ENCODE measurements at regions not wholly inside any gene's neighbourhood (a gene's known extent, or its start where the extent isn't known, plus 50 kb on each side); places are given as distances from the start of the nearest gene placed in this dataset.

GRCh38 chr5:153050496-153051179 is 439.8 kb upstream of the GRIA1 start:
- TF ChIP-seq CTCF (conservative IDR thresholded peaks at IDR 0.05; ENCODE audit: low read depth, low read length) (no peak), EZH2phosphoT487 (IDR thresholded peaks at IDR 0.05; ENCODE audit: borderline replicate concordance, low read length) (no peak), EZH2 (IDR thresholded peaks at IDR 0.05; ENCODE audit: low read length, unreplicated experiment) (no peak)
